ENCODE measurements at regions not wholly inside any gene's neighbourhood (a gene's known extent, or its start where the extent isn't known, plus 50 kb on each side); places are given as distances from the start of the nearest gene placed in this dataset.

DNA sequence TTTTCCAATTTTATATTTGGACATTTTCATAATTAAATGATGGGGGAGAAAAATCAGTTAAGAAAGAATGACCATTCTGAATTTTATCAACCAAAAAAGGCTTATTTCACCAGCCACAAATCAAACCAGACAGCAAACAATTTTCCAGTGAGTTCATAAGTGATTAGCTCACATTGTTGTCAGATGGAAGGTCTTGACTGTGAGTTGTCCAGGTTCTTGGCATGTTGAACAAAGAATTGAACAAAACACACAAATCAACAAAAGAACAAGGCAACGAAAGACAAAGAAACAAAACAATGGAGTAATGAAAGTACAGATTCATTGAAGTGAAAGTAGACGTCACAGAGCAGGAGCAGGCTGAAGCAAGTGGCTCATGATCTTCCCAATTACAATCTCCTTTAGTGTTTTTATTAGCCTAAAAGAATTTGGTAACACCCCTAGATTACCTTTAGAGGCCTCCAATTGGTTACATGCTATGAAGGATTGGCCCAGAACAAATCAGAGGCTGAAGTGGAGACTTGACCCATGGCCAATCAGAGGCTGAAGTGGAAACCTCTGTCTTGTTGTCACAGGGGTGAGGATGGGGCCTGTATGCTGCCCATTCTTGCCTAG lies 248.7 kb downstream of the NEBL start:
- DNase-seq (ENCODE audit: low spot score) (no peak), ATAC-seq (no peak), FAIRE-seq (no peak)
- 0% methylated on average over 2 of the region's 2 CpGs for WGBS (ENCODE audit: low lambda C conversion rate)
- H2AFZ ChIP-seq (ENCODE audit: low read length), result no peak overlapping the region
- TF ChIP-seq, protein P1, sequence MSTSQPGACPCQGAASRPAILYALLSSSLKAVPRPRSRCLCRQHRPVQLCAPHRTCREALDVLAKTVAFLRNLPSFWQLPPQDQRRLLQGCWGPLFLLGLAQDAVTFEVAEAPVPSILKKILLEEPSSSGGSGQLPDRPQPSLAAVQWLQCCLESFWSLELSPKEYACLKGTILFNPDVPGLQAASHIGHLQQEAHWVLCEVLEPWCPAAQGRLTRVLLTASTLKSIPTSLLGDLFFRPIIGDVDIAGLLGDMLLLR (CRISPR knock-in tag; IDR thresholded peaks at IDR 0.05), result no peak
- TF ChIP-seq NONO (IDR thresholded peaks at IDR 0.05), result no peak
- TF ChIP-seq NONO (CRISPR knock-in tag; conservative IDR thresholded peaks at IDR 0.05), result no peak
- TF ChIP-seq ASH2L (IDR thresholded peaks at IDR 0.05; ENCODE audit: insufficient read length, low read depth, low read length), result no peak
- H3K4me2 ChIP-seq (ENCODE audit: low read depth, low read length), result no peak overlapping the region
- no peaks in the 10 kb centered on the region for H3K79me2 ChIP-seq (ENCODE audit: insufficient read depth, low read length)
- no peak overlapping the region for H3K27ac ChIP-seq (ENCODE audit: extremely low read length, insufficient read depth, low read length)
- POLR2A ChIA-PET, result no interaction called here
- no peaks in the 10 kb centered on the region for H4K20me1 ChIP-seq (ENCODE audit: insufficient read depth, low read length)
- in situ Hi-C loops (cut with HindIII; ENCODE audit: extremely low pct_ligation_motif_present, low pct_unique_long_range_greater_than_20kb) (no loop called here), intact Hi-C loops (cut with micrococcal nuclease; ENCODE audit: unreplicated experiment) (no loop called here)
- CTCF ChIA-PET (ENCODE audit: low intra/inter-chr PET ratio, low total read pairs), result no interaction called here
- no peak overlapping the region for H3K4me3 ChIP-seq (replicated peaks in 1 of 3; ENCODE audit: insufficient read depth in 1 of 3, low read depth in 2 of 3, low read length in 3 of 3)
- no TSS peak for BruUV-seq (replicated peaks)
- no peaks in the 10 kb centered on the region for H3K27me3 ChIP-seq (ENCODE audit: control insufficient read depth in 1 of 2, insufficient read depth in 2 of 2, low read length in 2 of 2)
- H3K9ac ChIP-seq (ENCODE audit: insufficient read depth, low read depth, low read length), result no peak overlapping the region
- H3K36me3 ChIP-seq (replicated peaks in 1 of 2; ENCODE audit: control insufficient read depth in 1 of 2, insufficient read depth in 2 of 2, low read length in 2 of 2), result no peaks in the 10 kb centered on the region
- H3K4me1 ChIP-seq (ENCODE audit: insufficient read depth, low read length), result no peaks in the 10 kb centered on the region
- H3K9me3 ChIP-seq (ENCODE audit: low read length), result peaks cover 28% of the 10 kb centered on the region

DNA sequence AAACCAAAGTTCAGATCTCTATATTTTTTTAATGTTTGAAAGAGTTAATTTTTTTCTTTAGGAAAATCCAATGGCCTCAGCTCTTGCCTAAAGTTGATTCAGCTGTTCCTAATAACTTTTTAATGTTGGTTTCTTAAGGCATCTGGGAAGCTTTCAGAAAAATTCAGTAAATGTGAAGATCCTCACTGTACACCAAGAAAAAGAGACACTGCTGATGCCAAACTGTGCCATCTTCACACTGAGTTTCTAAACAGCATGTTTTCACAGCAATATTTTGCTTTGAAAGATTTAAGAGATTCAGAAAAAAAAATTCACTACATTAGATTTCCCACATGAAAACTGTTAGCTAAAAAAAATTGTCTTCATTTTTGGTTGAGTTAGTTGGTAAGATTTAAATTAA lies 249.4 kb downstream of the NEBL start:
- intact Hi-C loops (cut with micrococcal nuclease; ENCODE audit: unreplicated experiment), result no loop called here
- Histone ChIP-seq H3K9me3 (ENCODE audit: low read length) (peaks cover 28% of the 10 kb centered on the region), H3K27ac (ENCODE audit: extremely low read length, insufficient read depth, low read length) (no peak overlapping the region), H4K20me1 (ENCODE audit: insufficient read depth, low read length) (no peaks in the 10 kb centered on the region), H3K4me2 (ENCODE audit: low read depth, low read length) (no peak overlapping the region), H3K4me1 (ENCODE audit: insufficient read depth, low read length) (no peaks in the 10 kb centered on the region), H3K79me2 (ENCODE audit: insufficient read depth, low read length) (no peaks in the 10 kb centered on the region), H3K36me3 (replicated peaks in 1 of 2; ENCODE audit: control insufficient read depth in 1 of 2, insufficient read depth in 2 of 2, low read length in 2 of 2) (no peaks in the 10 kb centered on the region), H3K4me3 (replicated peaks in 1 of 3; ENCODE audit: insufficient read depth in 1 of 3, low read depth in 2 of 3, low read length in 3 of 3) (no peak overlapping the region), H3K9ac (ENCODE audit: insufficient read depth, low read depth, low read length) (no peak overlapping the region), H3K27me3 (ENCODE audit: control insufficient read depth in 1 of 2, insufficient read depth in 2 of 2, low read length in 2 of 2) (no peaks in the 10 kb centered on the region), H2AFZ (ENCODE audit: low read length) (no peak overlapping the region)
- in situ Hi-C loops (cut with HindIII; ENCODE audit: extremely low pct_ligation_motif_present, low pct_unique_long_range_greater_than_20kb), result no loop called here
- TF ChIP-seq GATAD2A (CRISPR knock-in tag; IDR thresholded peaks at IDR 0.05) (no peak), TBX3 (IDR thresholded peaks at IDR 0.05; ENCODE audit: borderline replicate concordance) (no peak), ZFP36 (IDR thresholded peaks at IDR 0.05; ENCODE audit: borderline replicate concordance, low read depth, low read length, partially characterized antibody) (no peak), ZNF737 (CRISPR knock-in tag; IDR thresholded peaks at IDR 0.05; ENCODE audit: borderline replicate concordance) (no peak), KLF12 (CRISPR knock-in tag; IDR thresholded peaks at IDR 0.05; ENCODE audit: borderline replicate concordance) (no peak), CREM (IDR thresholded peaks at IDR 0.05) (no peak), CREM (CRISPR knock-in tag; IDR thresholded peaks at IDR 0.05) (no peak), CCAR2 (optimal IDR thresholded peaks at IDR 0.05; ENCODE audit: low read depth, low read length) (no peak)
- TF ChIP-seq, protein P2, sequence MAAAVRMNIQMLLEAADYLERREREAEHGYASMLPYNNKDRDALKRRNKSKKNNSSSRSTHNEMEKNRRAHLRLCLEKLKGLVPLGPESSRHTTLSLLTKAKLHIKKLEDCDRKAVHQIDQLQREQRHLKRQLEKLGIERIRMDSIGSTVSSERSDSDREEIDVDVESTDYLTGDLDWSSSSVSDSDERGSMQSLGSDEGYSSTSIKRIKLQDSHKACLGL (CRISPR knock-in tag; IDR thresholded peaks at IDR 0.05), result no peak
- TF ChIP-seq, protein P3, sequence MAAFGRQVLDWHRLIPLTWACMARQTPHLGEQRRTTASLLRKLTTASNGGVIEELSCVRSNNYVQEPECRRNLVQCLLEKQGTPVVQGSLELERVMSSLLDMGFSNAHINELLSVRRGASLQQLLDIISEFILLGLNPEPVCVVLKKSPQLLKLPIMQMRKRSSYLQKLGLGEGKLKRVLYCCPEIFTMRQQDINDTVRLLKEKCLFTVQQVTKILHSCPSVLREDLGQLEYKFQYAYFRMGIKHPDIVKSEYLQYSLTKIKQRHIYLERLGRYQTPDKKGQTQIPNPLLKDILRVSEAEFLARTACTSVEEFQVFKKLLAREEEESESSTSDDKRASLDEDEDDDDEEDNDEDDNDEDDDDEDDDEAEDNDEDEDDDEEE (CRISPR knock-in tag; IDR thresholded peaks at IDR 0.05), result no peak
- DNase-seq (ENCODE audit: low spot score) (no peak), FAIRE-seq (no peak), ATAC-seq (no peak)
- ChIA-PET POLR2A (no interaction called here), CTCF (ENCODE audit: low intra/inter-chr PET ratio, low total read pairs) (no interaction called here)
- BruUV-seq (replicated peaks), result no TSS peak

Measured in HepG2 (cell line).